A549 (cell line): ENCODE measurements at regions not wholly inside any gene's neighbourhood (a gene's known extent, or its start where the extent isn't known, plus 50 kb on each side); places are given as distances from the start of the nearest gene placed in this dataset.

Experiments
- BHLHE40 ChIP-seq: IDR thresholded peaks from 2 replicates; pipeline ENCODE4 v1.6.1; 2012; ENCODE audit warnings: low read depth, low read length, inconsistent platforms
- CHD2 ChIP-seq: fragments of 150-350 bp; IDR thresholded peaks from 2 replicates; pipeline ENCODE4 v1.6.1; 2014; ENCODE audit warnings: low read length; ENCODE audit not compliant: partially characterized antibody
- EP300 ChIP-seq, 2 experiments: fragments of >200 bp; sonication (Bioruptor Twin); formaldehyde crosslinking; IDR thresholded peaks; 2 replicates in 1 of 2; 3 replicates in 1 of 2; pipeline ENCODE4 v1.6.1; 2016 to 2017
- FOXS1 ChIP-seq: fragments of 250-450 bp; sonication (Bioruptor Pico); IDR thresholded peaks from 2 replicates; pipeline ENCODE4 v1.5.0; 2020; ENCODE audit warnings: mild to moderate bottlenecking, moderate library complexity
- JUN ChIP-seq, 2 experiments: fragments of >200 bp; sonication (Bioruptor Twin); formaldehyde crosslinking; IDR thresholded peaks; 2 replicates in 1 of 2; 3 replicates in 1 of 2; pipeline ENCODE4 v1.6.1; 2016 to 2017
- MAFK ChIP-seq: fragments of 450-650 bp; IDR thresholded peaks from 2 replicates; pipeline ENCODE4 v1.6.1; 2014; ENCODE audit not compliant: partially characterized antibody
- POLR2A ChIP-seq: IDR thresholded peaks from 2 replicates; pipeline ENCODE4 v1.6.1; 2012; ENCODE audit warnings: mild to moderate bottlenecking, low read length
- RAD21 ChIP-seq, 2 experiments: fragments of >200 bp in 1 of 2; sonication (Bioruptor Twin) in 1 of 2; formaldehyde crosslinking in 1 of 2; IDR thresholded peaks in 1 of 2; conservative IDR thresholded peaks in 1 of 2; 2 replicates in 1 of 2; 3 replicates in 1 of 2; pipeline ENCODE4 v1.6.1; 2012 to 2018; ENCODE audit warnings: inconsistent platforms in 1 of 2
- ZC3H11A ChIP-seq: fragments of 450-650 bp; IDR thresholded peaks from 2 replicates; pipeline ENCODE4 v1.6.1; 2014; ENCODE audit warnings: antibody characterized with exemption, mild to moderate bottlenecking
- ZFP36 ChIP-seq: fragments of 450-650 bp; IDR thresholded peaks from 2 replicates; pipeline ENCODE4 v1.6.1; 2014; ENCODE audit warnings: borderline replicate concordance; ENCODE audit not compliant: partially characterized antibody
- TF ChIP-seq, protein P1 (sequence below): fragments of >200 bp; sonication (Bioruptor Twin); formaldehyde crosslinking; IDR thresholded peaks from 3 replicates; pipeline ENCODE4 v1.5.1; 2016
- TF ChIP-seq, protein P2 (sequence below): IDR thresholded peaks from 2 replicates; pipeline ENCODE4 v1.6.1; 2012
- TF ChIP-seq, protein P3 (sequence below): fragments of 200-600 bp; sonication (generic); IDR thresholded peaks from 2 replicates; pipeline ENCODE4 v1.6.1; 2016; ENCODE audit warnings: antibody characterized with exemption, mild to moderate bottlenecking, moderate library complexity

DNA sequence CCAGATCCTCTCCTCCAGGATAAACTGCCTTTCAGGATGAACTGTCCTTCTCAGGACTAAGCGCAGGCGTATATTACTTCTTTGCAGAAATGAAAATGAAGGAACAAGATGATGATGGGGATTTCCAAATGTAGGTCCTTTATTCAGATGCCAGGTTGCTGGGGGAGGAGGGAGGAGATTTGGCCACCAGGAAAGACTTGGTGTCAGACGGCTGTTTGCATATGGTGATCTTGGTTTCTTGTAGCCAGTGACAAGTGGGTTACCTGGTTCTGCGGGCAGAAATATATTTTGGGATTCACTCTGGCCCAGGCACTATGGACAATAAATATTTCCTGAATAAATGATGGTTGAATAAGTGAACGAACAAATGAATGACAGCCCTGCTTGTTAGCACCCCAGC lies 243.4 kb downstream of the MIAT start:
- TF ChIP-seq, protein P1, sequence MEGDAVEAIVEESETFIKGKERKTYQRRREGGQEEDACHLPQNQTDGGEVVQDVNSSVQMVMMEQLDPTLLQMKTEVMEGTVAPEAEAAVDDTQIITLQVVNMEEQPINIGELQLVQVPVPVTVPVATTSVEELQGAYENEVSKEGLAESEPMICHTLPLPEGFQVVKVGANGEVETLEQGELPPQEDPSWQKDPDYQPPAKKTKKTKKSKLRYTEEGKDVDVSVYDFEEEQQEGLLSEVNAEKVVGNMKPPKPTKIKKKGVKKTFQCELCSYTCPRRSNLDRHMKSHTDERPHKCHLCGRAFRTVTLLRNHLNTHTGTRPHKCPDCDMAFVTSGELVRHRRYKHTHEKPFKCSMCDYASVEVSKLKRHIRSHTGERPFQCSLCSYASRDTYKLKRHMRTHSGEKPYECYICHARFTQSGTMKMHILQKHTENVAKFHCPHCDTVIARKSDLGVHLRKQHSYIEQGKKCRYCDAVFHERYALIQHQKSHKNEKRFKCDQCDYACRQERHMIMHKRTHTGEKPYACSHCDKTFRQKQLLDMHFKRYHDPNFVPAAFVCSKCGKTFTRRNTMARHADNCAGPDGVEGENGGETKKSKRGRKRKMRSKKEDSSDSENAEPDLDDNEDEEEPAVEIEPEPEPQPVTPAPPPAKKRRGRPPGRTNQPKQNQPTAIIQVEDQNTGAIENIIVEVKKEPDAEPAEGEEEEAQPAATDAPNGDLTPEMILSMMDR: no peak
- TF ChIP-seq ZFP36: no peak
- no peak for TF ChIP-seq RAD21 (conservative IDR thresholded peaks at IDR 0.05 in 1 of 2, IDR thresholded peaks at IDR 0.05 in 1 of 2)
- no peak for TF ChIP-seq MAFK
- TF ChIP-seq ZC3H11A: no peak
- TF ChIP-seq FOXS1 (CRISPR knock-in tag): no peak
- TF ChIP-seq, protein P2, sequence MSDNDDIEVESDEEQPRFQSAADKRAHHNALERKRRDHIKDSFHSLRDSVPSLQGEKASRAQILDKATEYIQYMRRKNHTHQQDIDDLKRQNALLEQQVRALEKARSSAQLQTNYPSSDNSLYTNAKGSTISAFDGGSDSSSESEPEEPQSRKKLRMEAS: no peak
- no peak for TF ChIP-seq BHLHE40
- TF ChIP-seq, protein P3, sequence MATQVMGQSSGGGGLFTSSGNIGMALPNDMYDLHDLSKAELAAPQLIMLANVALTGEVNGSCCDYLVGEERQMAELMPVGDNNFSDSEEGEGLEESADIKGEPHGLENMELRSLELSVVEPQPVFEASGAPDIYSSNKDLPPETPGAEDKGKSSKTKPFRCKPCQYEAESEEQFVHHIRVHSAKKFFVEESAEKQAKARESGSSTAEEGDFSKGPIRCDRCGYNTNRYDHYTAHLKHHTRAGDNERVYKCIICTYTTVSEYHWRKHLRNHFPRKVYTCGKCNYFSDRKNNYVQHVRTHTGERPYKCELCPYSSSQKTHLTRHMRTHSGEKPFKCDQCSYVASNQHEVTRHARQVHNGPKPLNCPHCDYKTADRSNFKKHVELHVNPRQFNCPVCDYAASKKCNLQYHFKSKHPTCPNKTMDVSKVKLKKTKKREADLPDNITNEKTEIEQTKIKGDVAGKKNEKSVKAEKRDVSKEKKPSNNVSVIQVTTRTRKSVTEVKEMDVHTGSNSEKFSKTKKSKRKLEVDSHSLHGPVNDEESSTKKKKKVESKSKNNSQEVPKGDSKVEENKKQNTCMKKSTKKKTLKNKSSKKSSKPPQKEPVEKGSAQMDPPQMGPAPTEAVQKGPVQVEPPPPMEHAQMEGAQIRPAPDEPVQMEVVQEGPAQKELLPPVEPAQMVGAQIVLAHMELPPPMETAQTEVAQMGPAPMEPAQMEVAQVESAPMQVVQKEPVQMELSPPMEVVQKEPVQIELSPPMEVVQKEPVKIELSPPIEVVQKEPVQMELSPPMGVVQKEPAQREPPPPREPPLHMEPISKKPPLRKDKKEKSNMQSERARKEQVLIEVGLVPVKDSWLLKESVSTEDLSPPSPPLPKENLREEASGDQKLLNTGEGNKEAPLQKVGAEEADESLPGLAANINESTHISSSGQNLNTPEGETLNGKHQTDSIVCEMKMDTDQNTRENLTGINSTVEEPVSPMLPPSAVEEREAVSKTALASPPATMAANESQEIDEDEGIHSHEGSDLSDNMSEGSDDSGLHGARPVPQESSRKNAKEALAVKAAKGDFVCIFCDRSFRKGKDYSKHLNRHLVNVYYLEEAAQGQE: no peak
- TF ChIP-seq POLR2A: no peak
- no peak for TF ChIP-seq EP300 (IDR thresholded peaks at IDR 0.05)
- no peak for TF ChIP-seq CHD2
- no peak for TF ChIP-seq JUN (IDR thresholded peaks at IDR 0.05)
